GM21737 (cell line): ENCODE measurements at regions not wholly inside any gene's neighbourhood (a gene's known extent, or its start where the extent isn't known, plus 50 kb on each side); places are given as distances from the start of the nearest gene placed in this dataset.

Experiments
- ATAC-seq: cut with Tn5 transposase; IDR thresholded peaks from one replicate; pipeline ENCODE4 v1.9.1; 2021; ENCODE audit warnings: mild to moderate bottlenecking, moderate library complexity; ENCODE audit not compliant: unreplicated experiment

- no peak for ATAC-seq
Measured at GRCh38 chr13:79679334-79679733, 198.4 kb downstream of the NDFIP2 start.

DNA sequence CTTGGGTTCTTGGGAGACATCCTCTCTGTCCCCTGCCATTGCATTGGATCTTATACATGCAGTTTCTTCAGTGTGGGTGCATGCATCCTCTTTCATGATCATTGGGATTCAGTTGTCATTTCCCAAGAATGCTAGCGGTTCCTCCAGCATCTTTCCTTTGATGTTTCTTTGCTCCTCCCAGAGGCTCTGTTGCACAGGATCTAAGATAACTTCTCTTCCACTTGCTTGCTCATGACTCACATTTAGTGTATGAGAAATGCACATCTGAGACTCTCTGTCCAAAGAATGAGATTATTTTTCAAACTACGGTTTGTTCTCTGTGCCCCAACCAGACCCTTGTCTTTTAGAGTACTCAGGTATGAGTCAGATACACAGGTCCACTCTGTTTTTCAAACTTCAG, 197.1 kb downstream of the NDFIP2 start:
- ATAC-seq = no peak

GRCh38 chr13:79675931-79676660, 195.1 kb downstream of the NDFIP2 start:
- ATAC-seq = no peak

- ATAC-seq = no peak
Measured at GRCh38 chr13:79674765-79675515, 194.0 kb downstream of the NDFIP2 start.

DNA sequence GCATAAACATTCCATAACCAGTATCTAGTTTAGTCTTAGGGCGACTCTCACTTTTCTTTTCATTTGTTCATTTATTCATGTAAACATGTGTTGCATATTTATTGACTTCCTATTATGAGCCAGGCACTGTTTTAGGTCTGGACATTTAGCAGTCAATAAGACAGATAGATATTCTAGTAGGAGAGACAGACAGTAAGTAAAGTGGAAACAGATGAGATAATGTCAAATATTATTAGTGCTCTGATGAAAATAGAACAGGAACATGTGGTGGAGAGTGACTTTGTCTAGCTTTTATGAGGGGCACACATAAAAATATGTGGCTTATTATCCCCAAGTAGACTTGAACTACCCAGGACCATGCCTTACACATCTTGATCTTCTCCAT, 193.0 kb downstream of the NDFIP2 start:
- no peak for ATAC-seq

DNA sequence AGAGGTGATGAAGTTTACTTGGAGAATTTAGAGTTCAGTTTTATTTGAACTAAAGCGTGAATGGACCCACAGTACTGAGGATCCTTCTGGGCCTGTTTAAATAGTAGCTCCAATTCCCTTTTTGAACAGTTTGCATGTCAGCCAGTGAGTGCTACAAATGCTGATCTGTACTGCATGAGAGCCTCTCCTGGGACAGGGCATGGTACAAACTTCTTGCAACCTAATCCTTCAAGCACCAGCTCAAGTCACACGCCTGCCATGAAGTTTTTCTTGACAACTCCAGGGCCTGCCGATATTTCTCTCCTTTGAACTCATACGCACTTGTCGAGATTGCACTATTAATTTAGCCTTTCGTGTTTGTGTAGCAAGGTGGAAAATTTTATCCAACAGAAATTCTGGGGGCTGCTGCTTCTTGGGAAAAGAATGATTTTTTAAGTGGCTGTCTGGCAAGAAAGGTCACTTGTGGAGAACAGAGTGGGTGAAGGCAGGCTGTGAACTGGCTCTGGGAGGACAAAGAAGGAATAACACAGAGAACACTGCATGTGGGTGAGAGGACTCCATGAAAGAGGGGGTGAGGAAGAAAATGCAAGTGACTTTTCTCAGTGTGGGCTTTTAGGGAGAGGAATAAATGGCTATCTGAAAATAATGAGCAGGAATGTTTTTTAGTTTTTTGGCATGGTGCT, 192.5 kb downstream of the NDFIP2 start:
- no peak for ATAC-seq

- ATAC-seq = no peak
Measured at GRCh38 chr13:79671420-79671819, 190.5 kb downstream of the NDFIP2 start.

GRCh38 chr13:79668201-79668752, 187.3 kb downstream of the NDFIP2 start:
- no peak for ATAC-seq

DNA sequence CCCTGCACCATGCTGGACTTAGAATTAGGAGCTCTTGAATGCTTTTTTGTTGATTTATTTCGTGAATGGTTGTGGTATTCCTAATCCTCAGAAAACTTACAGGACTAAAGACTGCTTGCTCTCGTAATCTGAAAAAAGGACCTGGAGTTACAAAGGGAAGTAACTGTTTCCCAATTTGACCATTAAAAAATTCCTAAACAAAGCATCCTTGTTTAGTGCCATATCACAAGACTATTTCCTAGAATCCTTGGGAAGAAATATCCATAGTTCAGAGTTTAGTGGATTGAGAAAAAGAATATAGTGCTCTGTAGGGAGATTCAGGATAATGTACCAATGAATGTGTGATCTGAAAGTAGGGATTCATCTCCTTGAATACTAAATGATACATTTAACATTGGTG, 186.8 kb downstream of the NDFIP2 start:
- ATAC-seq = no peak

DNA sequence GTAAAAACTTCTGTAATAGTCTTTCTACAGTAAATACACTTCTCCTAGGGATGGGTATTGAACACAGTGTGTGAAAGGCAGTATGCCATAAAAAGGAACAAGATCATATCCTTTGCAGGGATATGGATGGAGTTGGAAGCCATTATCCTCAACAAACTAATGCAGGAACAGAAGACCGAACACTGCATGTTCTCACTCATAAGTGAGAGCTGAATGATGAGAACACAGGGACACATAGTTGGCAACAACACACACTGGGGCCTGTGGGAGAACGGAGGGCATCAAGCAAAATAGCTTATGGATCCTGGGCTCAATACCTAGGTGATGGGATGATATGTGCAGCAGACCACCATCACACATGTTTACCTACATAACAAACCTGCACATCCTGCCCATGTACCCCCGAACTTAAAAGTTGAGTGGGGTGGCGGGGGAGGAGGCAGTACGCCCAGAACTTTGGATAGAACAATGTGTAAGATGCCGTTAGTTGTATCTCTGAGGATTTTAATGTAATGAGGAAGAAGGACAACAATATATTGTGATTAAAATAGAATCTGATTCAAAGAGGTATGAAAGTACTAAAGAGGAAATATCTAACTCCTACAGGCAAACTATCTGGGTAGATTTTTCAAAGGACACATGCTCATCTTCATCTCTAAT, 183.2 kb downstream of the NDFIP2 start:
- ATAC-seq = no peak

GRCh38 chr13:79663435-79663834, 182.5 kb downstream of the NDFIP2 start:
- ATAC-seq = no peak

GRCh38 chr13:79662882-79663281, 181.9 kb downstream of the NDFIP2 start:
- no peak for ATAC-seq

DNA sequence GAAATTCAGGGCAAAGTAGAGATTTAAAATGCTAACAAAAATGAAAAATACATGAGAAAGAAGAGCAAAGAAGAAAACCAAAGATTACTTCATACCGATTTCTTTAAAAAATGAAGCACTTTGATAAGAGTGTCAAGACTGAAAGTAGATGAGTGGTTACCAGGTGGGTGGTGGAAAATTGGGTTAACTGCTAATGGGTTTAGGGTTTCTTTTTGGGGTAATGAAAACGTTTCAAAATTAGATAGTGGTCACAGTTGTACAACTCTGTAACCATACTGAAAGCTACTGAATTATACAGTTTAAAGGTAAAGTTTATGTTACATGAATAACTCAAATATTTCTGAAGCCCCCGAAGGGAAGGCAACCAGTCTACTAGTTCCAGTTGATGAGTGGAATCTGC, 179.4 kb downstream of the NDFIP2 start:
- ATAC-seq = no peak

DNA sequence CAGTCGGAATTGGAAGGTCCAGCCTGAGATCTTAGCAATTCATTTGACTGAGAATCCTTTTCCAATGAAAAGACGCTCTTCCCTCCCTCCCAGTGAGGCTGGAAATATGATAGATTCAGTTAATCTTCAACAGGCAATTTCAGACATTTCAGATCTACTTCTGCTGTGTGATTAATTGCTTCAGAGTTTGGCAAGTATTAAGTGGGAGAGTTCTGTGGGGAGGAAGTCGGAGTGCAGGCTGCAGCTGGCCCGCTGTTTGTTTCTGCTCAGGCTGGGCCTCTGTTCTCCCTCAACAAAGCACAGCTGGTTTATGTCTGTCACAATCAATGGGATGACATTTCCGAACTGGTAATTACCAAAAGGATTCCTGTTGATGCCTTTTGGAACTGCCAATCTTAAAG, 178.2 kb downstream of the NDFIP2 start:
- no peak for ATAC-seq

- no peak for ATAC-seq
Measured at GRCh38 chr13:79658333-79658975, 177.5 kb downstream of the NDFIP2 start.

GRCh38 chr13:79655509-79655908, 174.6 kb downstream of the NDFIP2 start:
- no peak for ATAC-seq

- ATAC-seq = no peak
Measured at GRCh38 chr13:79654520-79654919, 173.6 kb downstream of the NDFIP2 start.

DNA sequence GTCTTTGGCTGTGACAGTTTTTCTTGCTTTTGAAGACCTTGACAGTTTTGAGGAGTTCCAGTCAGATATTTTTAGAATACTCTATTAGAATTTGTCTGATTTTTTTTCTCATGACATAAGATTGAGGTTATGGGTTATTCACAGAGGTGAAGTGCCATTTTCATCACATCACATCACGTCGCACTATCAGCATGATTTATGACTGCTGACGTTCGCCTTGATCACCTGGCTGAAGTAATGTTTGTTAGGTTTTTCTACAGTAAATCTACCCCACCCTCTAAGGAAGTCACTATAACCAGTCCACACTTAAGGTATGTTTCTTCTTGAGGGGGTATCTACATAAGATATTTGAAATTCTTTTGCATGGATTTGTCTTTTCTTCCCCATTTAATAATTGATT, 169.7 kb downstream of the NDFIP2 start:
- ATAC-seq = no peak

GRCh38 chr13:79648191-79648590, 167.2 kb downstream of the NDFIP2 start:
- ATAC-seq = no peak

- ATAC-seq = no peak
Measured at GRCh38 chr13:79647533-79647932, 166.6 kb downstream of the NDFIP2 start.

DNA sequence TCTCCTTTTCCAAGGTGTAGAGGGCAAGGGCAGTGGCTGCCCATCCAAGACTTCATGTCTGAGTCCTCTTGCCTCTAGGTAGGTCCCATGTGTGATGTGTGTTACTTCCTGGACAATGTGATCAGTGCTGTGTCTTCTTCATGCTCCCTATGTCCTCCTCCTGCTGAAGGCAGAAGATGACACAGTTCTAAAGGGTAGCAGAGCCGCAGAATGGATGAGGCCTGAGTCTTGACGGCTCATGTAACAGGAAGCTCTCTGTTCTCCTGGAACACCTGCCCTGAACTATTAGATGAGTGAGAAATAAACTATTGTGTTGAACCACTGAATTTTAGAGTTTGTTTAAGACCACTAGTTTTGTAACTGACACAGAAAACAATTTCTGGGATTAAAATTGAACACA, 165.9 kb downstream of the NDFIP2 start:
- no peak for ATAC-seq
